ENCODE measurements at regions not wholly inside any gene's neighbourhood (a gene's known extent, or its start where the extent isn't known, plus 50 kb on each side); places are given as distances from the start of the nearest gene placed in this dataset.
"Not testable (repeated sequence)": the region's sequence is repeated elsewhere in the genome, so short reads cannot be mapped to it uniquely, and the experiment has no call there.

- peak; percentile 12 for DNase-seq
Observed at GRCh38 chr19:22545751-22546150, 88.4 kb upstream of the ZNF492 start.

- no peak for DNase-seq
Observed at GRCh38 chr19:22533761-22534160, 100.4 kb upstream of the ZNF492 start.

GRCh38 chr19:22532388-22533300 lies 101.5 kb upstream of the ZNF492 start:
- DNase-seq: no peak

- DNase-seq: no peak
Observed at GRCh38 chr19:22530042-22530441, 104.1 kb upstream of the ZNF492 start.

GRCh38 chr19:22528956-22529355 lies 105.2 kb upstream of the ZNF492 start:
- DNase-seq: no peak

- no peak for DNase-seq
Observed at GRCh38 chr19:22527554-22527953, 105.4 kb upstream of the ZNF98 start.

- DNase-seq: no peak
Observed at GRCh38 chr19:22526661-22527272, 104.6 kb upstream of the ZNF98 start.

- DNase-seq: no peak
Observed at GRCh38 chr19:22523940-22524339, 101.8 kb upstream of the ZNF98 start.

- not testable (repeated sequence) for DNase-seq
Observed at GRCh38 chr19:22519562-22519961, 97.4 kb upstream of the ZNF98 start.

GRCh38 chr19:22519152-22519551 lies 97.0 kb upstream of the ZNF98 start:
- no peak for DNase-seq

- DNase-seq: no peak
Observed at GRCh38 chr19:22517496-22518411, 95.6 kb upstream of the ZNF98 start.

GRCh38 chr19:22515435-22515834 lies 93.3 kb upstream of the ZNF98 start:
- no peak for DNase-seq

- no peak for DNase-seq
Observed at GRCh38 chr19:22503524-22503923, 81.4 kb upstream of the ZNF98 start.

- no peak for DNase-seq
Observed at GRCh38 chr19:22502766-22503165, 80.6 kb upstream of the ZNF98 start.

- not testable (repeated sequence) for DNase-seq
Observed at GRCh38 chr19:22498831-22499430, 76.8 kb upstream of the ZNF98 start.

- no peak for DNase-seq
Observed at GRCh38 chr19:22491746-22492145, 69.6 kb upstream of the ZNF98 start.

- DNase-seq: not testable (repeated sequence)
Observed at GRCh38 chr19:22483514-22483913, 61.4 kb upstream of the ZNF98 start.

- no peak for DNase-seq
Observed at GRCh38 chr19:22472180-22472637, 50.1 kb upstream of the ZNF98 start.
